SK-N-SH (cell line): ENCODE measurements at regions not wholly inside any gene's neighbourhood (a gene's known extent, or its start where the extent isn't known, plus 50 kb on each side); places are given as distances from the start of the nearest gene placed in this dataset.

Source experiments
- CTCF ChIP-seq: fragments of 200-600 bp; sonication (generic); IDR thresholded peaks from 2 replicates; pipeline ENCODE4 v1.6.1; 2017; ENCODE audit warnings: antibody characterized with exemption, mild to moderate bottlenecking, moderate library complexity
- EP300 ChIP-seq, 2 experiments: IDR thresholded peaks; 2 replicates each; pipeline versions ENCODE4 v1.4.0 to v1.6.1; 2012; ENCODE audit warnings: borderline replicate concordance in 1 of 2, low read depth in 1 of 2, low read length in 1 of 2
- EZH2phosphoT487 ChIP-seq: fragments of 200-600 bp; sonication (generic); IDR thresholded peaks from 2 replicates; pipeline ENCODE4 v1.6.1; 2017; ENCODE audit warnings: low read depth, mixed run types, mild to moderate bottlenecking, antibody characterized with exemption, moderate library complexity, borderline replicate concordance
- NFIC ChIP-seq: IDR thresholded peaks from 2 replicates; pipeline ENCODE4 v1.4.0; 2012; ENCODE audit warnings: borderline replicate concordance
- POLR2AphosphoS5 ChIP-seq: IDR thresholded peaks from 2 replicates; pipeline ENCODE4 v1.6.1; 2012; ENCODE audit warnings: low read depth, low read length
- SIN3A ChIP-seq: IDR thresholded peaks from 2 replicates; pipeline ENCODE4 v1.6.1; 2012; ENCODE audit warnings: low read depth, mild to moderate bottlenecking, low read length, moderate library complexity, borderline replicate concordance
- TAF1 ChIP-seq: IDR thresholded peaks from 2 replicates; pipeline ENCODE4 v1.6.1; 2012; ENCODE audit warnings: low read depth, mild to moderate bottlenecking, low read length, moderate library complexity, borderline replicate concordance
- TF ChIP-seq, protein P1 (sequence below): IDR thresholded peaks from 2 replicates; pipeline ENCODE4 v1.4.0; 2012; ENCODE audit warnings: low read depth
- TF ChIP-seq, protein P2 (sequence below): IDR thresholded peaks from 2 replicates; pipeline ENCODE4 v1.4.0; 2012; ENCODE audit warnings: low read depth, borderline replicate concordance
- TF ChIP-seq, protein P3 (sequence below): fragments of 150-350 bp; IDR thresholded peaks from 2 replicates; pipeline ENCODE4 v1.6.1; 2017; ENCODE audit warnings: antibody characterized with exemption, low read length, low read depth, borderline replicate concordance

- TF ChIP-seq CTCF = no peak
- TF ChIP-seq POLR2AphosphoS5 = no peak
- TF ChIP-seq NFIC = no peak
- TF ChIP-seq SIN3A = no peak
- TF ChIP-seq, protein P1, sequence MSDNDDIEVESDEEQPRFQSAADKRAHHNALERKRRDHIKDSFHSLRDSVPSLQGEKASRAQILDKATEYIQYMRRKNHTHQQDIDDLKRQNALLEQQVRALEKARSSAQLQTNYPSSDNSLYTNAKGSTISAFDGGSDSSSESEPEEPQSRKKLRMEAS = no peak
- TF ChIP-seq EP300 (IDR thresholded peaks at IDR 0.05; ENCODE audit: borderline replicate concordance in 1 of 2, low read depth in 1 of 2, low read length in 1 of 2) = no peak
- TF ChIP-seq EZH2phosphoT487 = no peak
- TF ChIP-seq TAF1 = no peak
- TF ChIP-seq, protein P2, sequence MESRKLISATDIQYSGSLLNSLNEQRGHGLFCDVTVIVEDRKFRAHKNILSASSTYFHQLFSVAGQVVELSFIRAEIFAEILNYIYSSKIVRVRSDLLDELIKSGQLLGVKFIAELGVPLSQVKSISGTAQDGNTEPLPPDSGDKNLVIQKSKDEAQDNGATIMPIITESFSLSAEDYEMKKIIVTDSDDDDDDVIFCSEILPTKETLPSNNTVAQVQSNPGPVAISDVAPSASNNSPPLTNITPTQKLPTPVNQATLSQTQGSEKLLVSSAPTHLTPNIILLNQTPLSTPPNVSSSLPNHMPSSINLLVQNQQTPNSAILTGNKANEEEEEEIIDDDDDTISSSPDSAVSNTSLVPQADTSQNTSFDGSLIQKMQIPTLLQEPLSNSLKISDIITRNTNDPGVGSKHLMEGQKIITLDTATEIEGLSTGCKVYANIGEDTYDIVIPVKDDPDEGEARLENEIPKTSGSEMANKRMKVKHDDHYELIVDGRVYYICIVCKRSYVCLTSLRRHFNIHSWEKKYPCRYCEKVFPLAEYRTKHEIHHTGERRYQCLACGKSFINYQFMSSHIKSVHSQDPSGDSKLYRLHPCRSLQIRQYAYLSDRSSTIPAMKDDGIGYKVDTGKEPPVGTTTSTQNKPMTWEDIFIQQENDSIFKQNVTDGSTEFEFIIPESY = no peak
- TF ChIP-seq, protein P3, sequence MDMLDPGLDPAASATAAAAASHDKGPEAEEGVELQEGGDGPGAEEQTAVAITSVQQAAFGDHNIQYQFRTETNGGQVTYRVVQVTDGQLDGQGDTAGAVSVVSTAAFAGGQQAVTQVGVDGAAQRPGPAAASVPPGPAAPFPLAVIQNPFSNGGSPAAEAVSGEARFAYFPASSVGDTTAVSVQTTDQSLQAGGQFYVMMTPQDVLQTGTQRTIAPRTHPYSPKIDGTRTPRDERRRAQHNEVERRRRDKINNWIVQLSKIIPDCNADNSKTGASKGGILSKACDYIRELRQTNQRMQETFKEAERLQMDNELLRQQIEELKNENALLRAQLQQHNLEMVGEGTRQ = no peak
Observed at GRCh38 chr3:59408047-59408624, 358.3 kb upstream of the CFAP20DC start.
